HepG2 (cell line): ENCODE measurements at regions not wholly inside any gene's neighbourhood (a gene's known extent, or its start where the extent isn't known, plus 50 kb on each side); places are given as distances from the start of the nearest gene placed in this dataset.

ENCODE experiments used
- ATAC-seq: fragments of 200-7000 bp; cut with Tn5 transposase; 3 replicates; pipeline ENCODE4 v1.9.1; 2020; ENCODE audit warnings: mild to moderate bottlenecking, moderate library complexity
- BruUV-seq: library from RNA; stranded (reverse); fragments of 400-500 nt; replicated peaks from 2 replicates; lab custom pipeline; 2021; lab: Mats Ljungman, UMichigan
- CTCF ChIA-PET: fragments of 300-600 bp; formaldehyde crosslinking; extraction: SDS; loops from one replicate; lab custom pipeline; 2021; ENCODE audit warnings: low total read pairs, inconsistent platforms, low intra/inter-chr PET ratio; lab: Yijun Ruan, JAX
- POLR2A ChIA-PET: fragments of 350-600 bp; sonication (Branson Sonifier 250); formaldehyde crosslinking; loops from one replicate; lab custom pipeline; 2020; ENCODE audit warnings: antibody characterized with exemption, inconsistent platforms; lab: Yijun Ruan, JAX
- DNase-seq: peaks from one replicate; pipeline ENCODE4 v3.0.0-alpha.2; 2015; ENCODE audit warnings: low spot score
- FAIRE-seq: peaks from 3 replicates; lab custom pipeline; 2011; peaks lifted over from hg19 to GRCh38; lab: Jason Lieb, UNC
- H2AFZ ChIP-seq: one replicate; pipeline ENCODE4 v1.6.1; 2011; ENCODE audit warnings: low read length, inconsistent platforms
- H3K27ac ChIP-seq: fragments of 300-600 bp; 3 replicates; pipeline ENCODE4 v1.8.0; 2011; ENCODE audit warnings: mixed run types, mild to moderate bottlenecking, mixed read lengths, low read length, inconsistent platforms; ENCODE audit not compliant: insufficient read depth; ENCODE audit errors: extremely low read length
- H3K27me3 ChIP-seq, 2 experiments: fragments of 200-600 bp in 1 of 2; 2 replicates in 1 of 2; 3 replicates in 1 of 2; pipeline versions ENCODE4 v1.6.0 to v1.8.0; 2011; ENCODE audit warnings: low read length in 2 of 2, mild to moderate bottlenecking in 2 of 2, moderate library complexity in 2 of 2, inconsistent platforms in 1 of 2; ENCODE audit not compliant: insufficient read depth in 2 of 2, control insufficient read depth in 1 of 2
- H3K36me3 ChIP-seq, 2 experiments: fragments of 200-600 bp in 1 of 2; replicated peaks in 1 of 2; 2 replicates in 1 of 2; 3 replicates in 1 of 2; pipeline versions ENCODE4 v1.5.1 to v1.8.0; 2011; ENCODE audit warnings: low read length in 2 of 2, inconsistent platforms in 1 of 2; ENCODE audit not compliant: insufficient read depth in 2 of 2, control insufficient read depth in 1 of 2
- H3K4me1 ChIP-seq: 2 replicates; pipeline ENCODE4 v1.5.1; 2012; ENCODE audit warnings: low read length, inconsistent platforms; ENCODE audit not compliant: insufficient read depth
- H3K4me2 ChIP-seq: 2 replicates; pipeline ENCODE4 v1.6.0; 2011; ENCODE audit warnings: low read depth, low read length, inconsistent platforms
- H3K4me3 ChIP-seq, 3 experiments: fragments of 200-600 bp in 1 of 3; sonication (generic), shearing (Covaris generic) in 1 of 3; replicated peaks in 1 of 3; 2 replicates each; pipeline ENCODE4 v1.5.1; 2011 to 2016; ENCODE audit warnings: low read length in 3 of 3, inconsistent platforms in 2 of 3, low read depth in 2 of 3, mild to moderate bottlenecking in 2 of 3, control low read depth in 1 of 3, mixed read lengths in 1 of 3; ENCODE audit not compliant: insufficient read depth in 1 of 3
- H3K79me2 ChIP-seq: one replicate; pipeline ENCODE4 v1.6.1; 2011; ENCODE audit warnings: low read length, inconsistent platforms; ENCODE audit not compliant: insufficient read depth
- H3K9ac ChIP-seq: 2 replicates; pipeline ENCODE4 v1.6.0; 2011; ENCODE audit warnings: mild to moderate bottlenecking, low read depth, low read length, inconsistent platforms; ENCODE audit not compliant: insufficient read depth
- H3K9me3 ChIP-seq: 2 replicates; pipeline ENCODE4 v1.5.1; 2012; ENCODE audit warnings: mild to moderate bottlenecking, low read length
- H4K20me1 ChIP-seq: 2 replicates; pipeline ENCODE4 v1.6.0; 2011; ENCODE audit warnings: inconsistent platforms, mild to moderate bottlenecking, low read length, moderate library complexity; ENCODE audit not compliant: insufficient read depth
- BORCS8-MEF2B ChIP-seq: sonication (generic); formaldehyde crosslinking; IDR thresholded peaks from 2 replicates; pipeline ENCODE4 v1.8.0; 2022; ENCODE audit warnings: mild to moderate bottlenecking, missing genetic modification reagents
- KDM6A ChIP-seq: IDR thresholded peaks from 2 replicates; pipeline ENCODE4 v1.6.1; 2016; ENCODE audit warnings: low read depth
- KLF15 ChIP-seq: sonication (generic); formaldehyde crosslinking; IDR thresholded peaks from 2 replicates; pipeline ENCODE4 v1.8.1; 2023; ENCODE audit warnings: borderline replicate concordance, mild to moderate bottlenecking, inconsistent platforms, missing genetic modification reagents, mixed read lengths
- RARG ChIP-seq: sonication (generic); formaldehyde crosslinking; IDR thresholded peaks from 2 replicates; pipeline ENCODE4 v1.4.0; 2020; ENCODE audit warnings: low read depth, mild to moderate bottlenecking, missing genetic modification reagents
- TCF7 ChIP-seq: sonication (generic); IDR thresholded peaks from 2 replicates; pipeline ENCODE4 v1.6.1; 2016; ENCODE audit warnings: antibody characterized with exemption, low read depth
- ZNF121 ChIP-seq: sonication (generic); formaldehyde crosslinking; IDR thresholded peaks from 2 replicates; pipeline ENCODE4 v1.5.0; 2020; ENCODE audit warnings: mild to moderate bottlenecking, missing genetic modification reagents
- ZNF354B ChIP-seq: sonication (generic); formaldehyde crosslinking; IDR thresholded peaks from 2 replicates; pipeline ENCODE4 v1.8.0; 2022; ENCODE audit warnings: mild to moderate bottlenecking, missing genetic modification reagents
- ZNF580 ChIP-seq: IDR thresholded peaks from 2 replicates; pipeline ENCODE4 v1.6.1; 2016; ENCODE audit warnings: low read depth, borderline replicate concordance
- WGBS: methylation state at CpG from one replicate; pipeline ENCODE4 v1.1.6; 2017; ENCODE audit warnings: low lambda C conversion rate; 5-methylcytosine and 5-hydroxymethylcytosine counted together
- in situ Hi-C: cut with HindIII; loops from 2 replicates; pipeline ENCODE4 v1.10.0; 2017; ENCODE audit warnings: low pct_unique_long_range_greater_than_20kb; ENCODE audit not compliant: extremely low pct_ligation_motif_present
- intact Hi-C: fragments of 100-400 bp; cut with micrococcal nuclease; formaldehyde crosslinking; loops from one replicate; pipeline ENCODE4 v1.10.0; 2022; ENCODE audit not compliant: unreplicated experiment
- TF ChIP-seq, protein P1 (sequence below): sonication (generic); formaldehyde crosslinking; IDR thresholded peaks from 2 replicates; pipeline ENCODE4 v1.8.0; 2022; ENCODE audit warnings: missing genetic modification reagents, mild to moderate bottlenecking, inconsistent platforms, borderline replicate concordance
- TF ChIP-seq, protein P2 (sequence below): sonication (generic); formaldehyde crosslinking; IDR thresholded peaks from 2 replicates; pipeline ENCODE4 v1.4.0; 2020; ENCODE audit warnings: mild to moderate bottlenecking, missing genetic modification reagents

DNA sequence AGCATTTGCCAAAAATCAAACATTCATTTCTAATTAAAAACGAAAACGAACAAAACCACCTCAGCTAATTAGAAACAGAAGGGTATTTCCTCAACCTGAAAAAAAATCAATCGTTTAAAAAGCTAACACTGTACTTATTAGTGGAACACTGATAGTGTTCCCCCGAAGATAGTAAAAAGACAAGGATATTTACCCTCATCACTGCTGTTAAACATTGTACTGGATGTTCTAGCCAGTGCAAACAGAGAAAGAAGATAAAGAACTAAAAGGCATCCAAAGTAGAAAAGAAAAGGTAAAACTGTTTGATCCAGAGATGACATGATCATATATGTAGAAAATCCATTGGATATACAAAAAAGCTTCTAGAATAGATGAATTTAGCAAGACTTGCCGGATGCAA, 508.3 kb downstream of the DMRTA1 start:
- CTCF ChIA-PET = no interaction called here
- POLR2A ChIA-PET = no interaction called here
- Histone ChIP-seq H3K27ac (no peak overlapping the region), H3K79me2 (no peaks in the 10 kb centered on the region), H3K36me3 (no peaks in the 10 kb centered on the region), H3K4me1 (no peaks in the 10 kb centered on the region), H3K27me3 (no peaks in the 10 kb centered on the region), H4K20me1 (no peaks in the 10 kb centered on the region), H3K4me2 (no peak overlapping the region), H2AFZ (no peak overlapping the region), H3K4me3 (no peak overlapping the region), H3K9ac (no peak overlapping the region), H3K9me3 (peaks cover 37% of the 10 kb centered on the region)
- WGBS = under 1% methylated on average over 5 of the region's 5 CpGs
- ATAC-seq = no peak
- no peak for FAIRE-seq
- DNase-seq = no peak
- intact Hi-C loops = loop anchor here (1.0 kb wide), 1 partner anchor 38 kb away; no protein-coding TSS in a partner anchor
- BruUV-seq = no TSS peak
- no peak for TF ChIP-seq ZNF121 (CRISPR knock-in tag)
- TF ChIP-seq ZNF580 (CRISPR knock-in tag) = no peak
- no peak for TF ChIP-seq ZNF354B
- no peak for TF ChIP-seq RARG (CRISPR knock-in tag)
- TF ChIP-seq, protein P1, sequence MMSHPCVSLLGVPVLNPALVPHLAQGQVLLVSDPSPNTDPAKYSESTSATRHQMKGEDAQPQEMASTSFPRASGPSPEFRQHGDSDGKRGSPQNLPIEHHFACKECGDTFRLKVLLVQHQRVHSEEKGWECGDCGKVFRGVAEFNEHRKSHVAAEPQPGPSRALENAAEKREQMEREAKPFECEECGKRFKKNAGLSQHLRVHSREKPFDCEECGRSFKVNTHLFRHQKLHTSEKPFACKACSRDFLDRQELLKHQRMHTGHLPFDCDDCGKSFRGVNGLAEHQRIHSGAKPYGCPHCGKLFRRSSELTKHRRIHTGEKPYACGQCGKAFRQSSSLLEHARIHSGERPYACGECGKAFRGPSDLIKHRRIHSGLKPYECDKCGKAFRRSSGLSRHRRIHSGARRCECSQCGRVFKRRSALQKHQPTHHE (CRISPR knock-in tag) = no peak
- no peak for TF ChIP-seq KLF15 (CRISPR knock-in tag)
- TF ChIP-seq, protein P2, sequence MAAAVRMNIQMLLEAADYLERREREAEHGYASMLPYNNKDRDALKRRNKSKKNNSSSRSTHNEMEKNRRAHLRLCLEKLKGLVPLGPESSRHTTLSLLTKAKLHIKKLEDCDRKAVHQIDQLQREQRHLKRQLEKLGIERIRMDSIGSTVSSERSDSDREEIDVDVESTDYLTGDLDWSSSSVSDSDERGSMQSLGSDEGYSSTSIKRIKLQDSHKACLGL (CRISPR knock-in tag) = no peak
- no peak for TF ChIP-seq TCF7
- no peak for TF ChIP-seq KDM6A (CRISPR knock-in tag)
- TF ChIP-seq BORCS8-MEF2B (CRISPR knock-in tag) = no peak
- in situ Hi-C loops = no loop called here
